Fibroblast of mammary gland (primary cell): ENCODE measurements at regions not wholly inside any gene's neighbourhood (a gene's known extent, or its start where the extent isn't known, plus 50 kb on each side); places are given as distances from the start of the nearest gene placed in this dataset.

Experiments
- DNase-seq: peaks from one replicate; pipeline ENCODE4 v3.0.0-alpha.2; 2010; ENCODE audit warnings: low read depth
- H3K4me3 ChIP-seq: 2 replicates; pipeline ENCODE4 v1.5.1; 2011; ENCODE audit warnings: low read depth, mild to moderate bottlenecking, low read length, moderate library complexity; ENCODE audit not compliant: control insufficient read depth
- TF ChIP-seq, protein P1 (sequence below): conservative IDR thresholded peaks from 2 replicates; pipeline ENCODE4 v1.5.1; 2011; ENCODE audit warnings: low read depth, low read length, inconsistent platforms; ENCODE audit not compliant: control insufficient read depth, insufficient read depth

DNA sequence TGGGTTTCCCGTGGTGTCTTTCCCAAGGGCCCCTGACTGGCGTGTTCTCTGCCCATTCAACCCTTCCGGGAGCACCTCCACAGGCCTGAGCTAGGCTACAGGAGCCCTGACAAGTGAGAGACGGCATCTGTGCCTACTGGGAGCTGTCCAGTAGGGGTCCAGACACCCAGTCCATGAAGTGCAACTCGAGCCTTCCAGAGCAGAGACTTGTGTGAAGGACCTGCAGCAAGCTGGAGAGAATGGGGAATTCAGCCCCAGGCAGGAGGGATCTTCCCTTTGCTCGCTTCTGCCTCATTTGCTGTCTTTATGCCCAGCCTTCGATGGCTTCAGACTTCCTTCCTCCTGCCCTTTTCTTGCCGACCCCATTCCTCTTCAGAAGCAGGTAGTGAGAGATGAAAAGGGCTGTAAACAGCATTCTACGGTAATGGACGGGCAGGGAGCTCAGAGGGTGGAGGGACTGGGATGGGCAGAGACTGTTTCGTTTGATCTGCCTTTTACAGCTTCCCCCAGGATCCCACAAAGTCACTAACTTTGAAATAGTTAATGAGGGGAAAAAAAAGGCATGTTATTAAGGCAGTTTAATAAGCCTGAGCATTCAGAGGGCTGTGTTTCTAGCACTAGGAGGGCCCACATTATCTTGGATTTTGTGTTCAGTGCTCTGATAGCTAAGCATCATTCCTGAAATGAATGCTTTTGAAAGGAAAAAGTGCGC lies 327.6 kb downstream of the FGF9 start:
- H3K4me3 ChIP-seq = no peak overlapping the region
- no peak for DNase-seq
- TF ChIP-seq, protein P1, sequence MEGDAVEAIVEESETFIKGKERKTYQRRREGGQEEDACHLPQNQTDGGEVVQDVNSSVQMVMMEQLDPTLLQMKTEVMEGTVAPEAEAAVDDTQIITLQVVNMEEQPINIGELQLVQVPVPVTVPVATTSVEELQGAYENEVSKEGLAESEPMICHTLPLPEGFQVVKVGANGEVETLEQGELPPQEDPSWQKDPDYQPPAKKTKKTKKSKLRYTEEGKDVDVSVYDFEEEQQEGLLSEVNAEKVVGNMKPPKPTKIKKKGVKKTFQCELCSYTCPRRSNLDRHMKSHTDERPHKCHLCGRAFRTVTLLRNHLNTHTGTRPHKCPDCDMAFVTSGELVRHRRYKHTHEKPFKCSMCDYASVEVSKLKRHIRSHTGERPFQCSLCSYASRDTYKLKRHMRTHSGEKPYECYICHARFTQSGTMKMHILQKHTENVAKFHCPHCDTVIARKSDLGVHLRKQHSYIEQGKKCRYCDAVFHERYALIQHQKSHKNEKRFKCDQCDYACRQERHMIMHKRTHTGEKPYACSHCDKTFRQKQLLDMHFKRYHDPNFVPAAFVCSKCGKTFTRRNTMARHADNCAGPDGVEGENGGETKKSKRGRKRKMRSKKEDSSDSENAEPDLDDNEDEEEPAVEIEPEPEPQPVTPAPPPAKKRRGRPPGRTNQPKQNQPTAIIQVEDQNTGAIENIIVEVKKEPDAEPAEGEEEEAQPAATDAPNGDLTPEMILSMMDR = no peak

DNA sequence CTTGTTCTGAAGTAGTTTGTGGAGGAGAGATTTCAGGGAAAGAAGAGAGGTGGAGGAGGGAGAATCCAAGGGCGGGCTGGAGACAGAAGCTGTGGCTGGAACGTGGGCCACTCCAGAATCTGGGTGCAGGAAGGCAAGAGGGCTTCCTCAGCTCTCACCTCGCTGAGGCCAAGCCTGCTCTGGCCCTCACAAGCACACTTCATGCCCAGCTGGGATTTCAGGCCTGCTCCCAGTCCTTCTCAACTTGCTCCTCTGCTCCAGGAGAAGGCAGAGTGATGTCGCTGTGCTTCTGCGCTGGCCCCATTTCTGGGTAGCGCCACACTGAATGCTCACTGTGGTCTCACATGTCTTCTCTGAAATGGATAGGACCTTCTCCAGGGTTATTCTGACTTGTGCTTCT lies 328.8 kb downstream of the FGF9 start:
- no peak for DNase-seq
- H3K4me3 ChIP-seq = no peak overlapping the region
- TF ChIP-seq, protein P1 = no peak

DNA sequence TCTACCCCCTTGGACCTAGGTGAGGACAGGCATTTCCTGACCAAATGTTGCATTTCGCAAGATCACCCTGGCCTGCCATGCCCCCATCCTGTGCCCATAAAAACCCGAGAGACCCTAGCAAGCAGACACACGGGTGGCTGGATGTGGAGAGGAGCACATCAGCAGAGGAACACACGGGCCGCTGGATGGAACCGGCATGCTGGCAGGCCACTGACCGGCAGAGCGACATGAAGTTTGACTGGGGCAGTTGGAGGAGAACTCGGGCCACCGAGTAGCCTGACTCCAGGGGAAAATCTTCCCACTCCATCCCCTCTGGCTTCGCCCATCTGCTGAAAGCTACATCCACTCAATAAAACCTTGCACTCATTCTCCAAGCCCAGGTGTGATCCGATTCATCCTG lies 329.3 kb downstream of the FGF9 start:
- no peak for DNase-seq

DNA sequence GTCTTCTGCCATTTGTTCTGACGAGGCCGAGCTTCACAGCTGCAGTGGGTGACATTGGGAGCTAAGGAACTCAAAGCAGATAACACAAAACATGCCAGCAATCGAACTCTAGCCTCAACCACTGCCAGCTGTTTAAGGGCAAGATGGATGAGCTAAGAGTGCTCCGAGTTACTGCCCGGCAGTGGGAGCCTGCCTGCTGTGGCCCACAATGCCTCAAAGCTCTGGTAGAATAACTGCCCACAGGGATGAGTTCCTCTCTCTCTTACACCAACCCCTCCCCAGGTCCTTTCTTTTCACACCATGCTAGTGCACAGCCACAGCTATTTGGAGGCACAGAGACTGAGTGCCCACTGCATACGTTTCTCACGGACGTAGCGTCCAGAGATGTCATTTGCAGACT lies 330.5 kb downstream of the FGF9 start:
- DNase-seq = no peak
- TF ChIP-seq, protein P1 = no peak
- no peak overlapping the region for H3K4me3 ChIP-seq

More for the DNA sequence above, 329.3 kb downstream of the FGF9 start:
- H3K4me3 ChIP-seq = no peak overlapping the region
- TF ChIP-seq, protein P1 = no peak

DNA sequence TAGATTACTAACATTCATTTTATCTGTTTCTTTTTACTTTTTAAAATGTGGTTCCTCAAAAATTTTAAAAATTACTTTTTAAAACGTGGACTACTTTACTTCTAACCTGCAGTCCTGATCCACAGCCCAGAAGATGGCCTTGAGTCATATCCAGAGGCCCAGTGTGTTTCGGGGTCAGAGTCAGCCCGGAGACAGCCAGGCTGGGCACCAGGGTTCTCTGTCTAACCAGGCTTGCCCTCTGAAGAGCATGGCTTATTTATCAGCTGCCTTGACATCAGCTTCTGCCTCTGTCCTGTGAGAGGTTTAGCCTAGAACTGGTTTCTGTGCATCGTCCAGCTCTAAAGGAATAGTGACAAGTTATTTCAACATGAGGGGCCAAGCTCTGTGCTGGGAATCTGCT lies 332.0 kb downstream of the FGF9 start:
- no peak overlapping the region for H3K4me3 ChIP-seq
- TF ChIP-seq, protein P1 = no peak
- DNase-seq = no peak

DNA sequence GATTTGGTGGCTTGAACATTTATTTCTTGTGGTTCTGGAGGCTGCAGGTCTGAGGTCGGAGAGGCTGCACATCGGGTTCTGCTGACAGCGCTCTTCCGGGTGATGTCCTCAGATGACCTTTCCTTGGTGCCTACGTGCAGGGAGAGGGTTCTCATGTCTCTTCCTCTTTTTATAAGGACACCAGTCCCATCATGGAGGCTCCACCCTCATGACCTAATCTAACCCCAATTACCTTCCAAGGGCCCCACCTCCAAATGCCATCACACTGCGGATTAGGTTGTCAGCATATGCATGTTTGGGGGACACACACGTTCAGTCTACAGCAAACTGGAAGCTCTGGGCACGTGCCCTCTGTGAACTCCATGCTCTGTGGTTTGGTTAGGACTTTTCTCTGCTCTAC lies 338.6 kb downstream of the FGF9 start:
- TF ChIP-seq, protein P1 = no peak
- no peak overlapping the region for H3K4me3 ChIP-seq
- no peak for DNase-seq
